ENCODE measurements at regions not wholly inside any gene's neighbourhood (a gene's known extent, or its start where the extent isn't known, plus 50 kb on each side); places are given as distances from the start of the nearest gene placed in this dataset.

GRCh38 chr6:97594844-97595243, 311.8 kb upstream of the MMS22L start:
- peak; percentile 97 for ATAC-seq
- TF ChIP-seq ISL1 (CRISPR knock-in tag; IDR thresholded peaks at IDR 0.05) = no peak
- TF ChIP-seq BACH2 (CRISPR knock-in tag; IDR thresholded peaks at IDR 0.05; ENCODE audit: borderline replicate concordance) = no peak
- TF ChIP-seq TOX (CRISPR knock-in tag; IDR thresholded peaks at IDR 0.05; ENCODE audit: borderline replicate concordance) = peak; percentile 61; the same call in 1 of the 2 replicates
- no peak for TF ChIP-seq ARNTL (CRISPR knock-in tag; IDR thresholded peaks at IDR 0.05; ENCODE audit: borderline replicate concordance, low read depth)
- no peak for TF ChIP-seq ZNF70 (CRISPR knock-in tag; IDR thresholded peaks at IDR 0.05)
- no peak for TF ChIP-seq ZFP3 (CRISPR knock-in tag; IDR thresholded peaks at IDR 0.05)

- TF ChIP-seq ZC3H10 (CRISPR knock-in tag; IDR thresholded peaks at IDR 0.05) (0 out of 2 replicates have a peak, but pooled peaks have one; percentile 10), ZFP30 (CRISPR knock-in tag; IDR thresholded peaks at IDR 0.05) (no peak), TOX (CRISPR knock-in tag; IDR thresholded peaks at IDR 0.05; ENCODE audit: borderline replicate concordance) (peak; percentile 91), ISL1 (CRISPR knock-in tag; IDR thresholded peaks at IDR 0.05) (peak; percentile 87), ARNTL (CRISPR knock-in tag; IDR thresholded peaks at IDR 0.05; ENCODE audit: borderline replicate concordance, low read depth) (no peak)
- ATAC-seq = peak; percentile 81
Measured at GRCh38 chr6:97621111-97621510, 338.1 kb upstream of the MMS22L start.

GRCh38 chr6:97626671-97627441, 343.8 kb upstream of the MMS22L start:
- TF ChIP-seq GLIS3 (CRISPR knock-in tag; IDR thresholded peaks at IDR 0.05) (no peak), ESRRG (CRISPR knock-in tag; IDR thresholded peaks at IDR 0.05) (no peak), POU6F1 (CRISPR knock-in tag; IDR thresholded peaks at IDR 0.05; ENCODE audit: borderline replicate concordance, low read depth) (no peak), TOX (CRISPR knock-in tag; IDR thresholded peaks at IDR 0.05; ENCODE audit: borderline replicate concordance) (peak; percentile 84), TSHZ2 (CRISPR knock-in tag; IDR thresholded peaks at IDR 0.05) (no peak), OSR1 (CRISPR knock-in tag; IDR thresholded peaks at IDR 0.05) (no peak), ISL1 (CRISPR knock-in tag; IDR thresholded peaks at IDR 0.05) (0 out of 2 replicates have a peak, but pooled peaks have one; percentile 21), PATZ1 (CRISPR knock-in tag; IDR thresholded peaks at IDR 0.05; ENCODE audit: borderline replicate concordance) (no peak), TCF4 (CRISPR knock-in tag; IDR thresholded peaks at IDR 0.05; ENCODE audit: borderline replicate concordance) (no peak), BACH2 (CRISPR knock-in tag; IDR thresholded peaks at IDR 0.05; ENCODE audit: borderline replicate concordance) (no peak), RARB (CRISPR knock-in tag; IDR thresholded peaks at IDR 0.05) (no peak), CSDC2 (CRISPR knock-in tag; IDR thresholded peaks at IDR 0.05) (no peak)
- peak; percentile 67 for ATAC-seq

GRCh38 chr6:97629180-97629579, 346.2 kb upstream of the MMS22L start:
- no peak for ATAC-seq
- TF ChIP-seq TSHZ2 (CRISPR knock-in tag; IDR thresholded peaks at IDR 0.05) (no peak), POU6F1 (CRISPR knock-in tag; IDR thresholded peaks at IDR 0.05; ENCODE audit: borderline replicate concordance, low read depth) (no peak), ZNF565 (CRISPR knock-in tag; conservative IDR thresholded peaks at IDR 0.05; ENCODE audit: low read depth) (no peak), ZNF8 (CRISPR knock-in tag; IDR thresholded peaks at IDR 0.05) (no peak), ZFP30 (CRISPR knock-in tag; IDR thresholded peaks at IDR 0.05) (no peak), BACH2 (CRISPR knock-in tag; IDR thresholded peaks at IDR 0.05; ENCODE audit: borderline replicate concordance) (no peak), ISL1 (CRISPR knock-in tag; IDR thresholded peaks at IDR 0.05) (no peak), PPARA (CRISPR knock-in tag; IDR thresholded peaks at IDR 0.05; ENCODE audit: borderline replicate concordance) (no peak), GLIS3 (CRISPR knock-in tag; IDR thresholded peaks at IDR 0.05) (no peak), ZNF70 (CRISPR knock-in tag; IDR thresholded peaks at IDR 0.05) (no peak), ARNTL (CRISPR knock-in tag; IDR thresholded peaks at IDR 0.05; ENCODE audit: borderline replicate concordance, low read depth) (no peak), CSRNP3 (CRISPR knock-in tag; IDR thresholded peaks at IDR 0.05) (no peak), ESRRG (CRISPR knock-in tag; IDR thresholded peaks at IDR 0.05) (no peak), ZC3H10 (CRISPR knock-in tag; IDR thresholded peaks at IDR 0.05) (no peak), TOX (CRISPR knock-in tag; IDR thresholded peaks at IDR 0.05; ENCODE audit: borderline replicate concordance) (no peak), TCF4 (CRISPR knock-in tag; IDR thresholded peaks at IDR 0.05; ENCODE audit: borderline replicate concordance) (no peak)

Data from SK-N-SH treated with all-trans-retinoic acid at 6 μM for 48 hours (cell line).